ENCODE measurements at regions not wholly inside any gene's neighbourhood (a gene's known extent, or its start where the extent isn't known, plus 50 kb on each side); places are given as distances from the start of the nearest gene placed in this dataset.

GRCh38 chr10:44326474-44327030, 58.3 kb downstream of the CXCL12 start:
- FAIRE-seq (no peak), DNase-seq (ENCODE audit: extremely low spot score, insufficient read length, low read depth) (no peak)

GRCh38 chr10:44325596-44326307, 59.1 kb downstream of the CXCL12 start:
- no peak for FAIRE-seq
- no peak for DNase-seq (ENCODE audit: extremely low spot score, insufficient read length, low read depth)

DNA sequence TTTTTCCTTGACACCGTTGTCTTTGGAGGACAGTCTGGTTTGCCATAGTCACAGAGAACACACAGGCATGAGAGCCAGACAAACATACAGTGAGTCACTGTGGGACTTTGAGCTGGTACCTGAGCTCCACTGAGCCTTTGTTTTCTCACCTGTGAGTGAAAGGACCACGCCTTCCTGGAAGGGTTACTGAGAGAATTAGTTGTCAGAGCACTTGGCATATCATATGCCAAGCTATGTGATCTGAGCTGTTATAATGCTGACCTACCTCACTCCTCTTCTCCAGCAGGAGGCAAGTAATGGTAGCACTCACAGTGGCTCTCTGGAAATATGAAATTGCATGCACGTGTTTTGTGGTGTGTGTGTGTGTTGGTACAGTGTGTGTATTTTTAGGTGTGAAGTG, 59.7 kb downstream of the CXCL12 start:
- DNase-seq (ENCODE audit: extremely low spot score, insufficient read length, low read depth) = no peak
- no peak for FAIRE-seq

- FAIRE-seq (no peak), DNase-seq (ENCODE audit: extremely low spot score, insufficient read length, low read depth) (no peak)
Observed at GRCh38 chr10:44323838-44324237, 61.1 kb downstream of the CXCL12 start.

GRCh38 chr10:44322137-44322536, 62.8 kb downstream of the CXCL12 start:
- DNase-seq (ENCODE audit: extremely low spot score, insufficient read length, low read depth) (no peak), FAIRE-seq (no peak)

DNA sequence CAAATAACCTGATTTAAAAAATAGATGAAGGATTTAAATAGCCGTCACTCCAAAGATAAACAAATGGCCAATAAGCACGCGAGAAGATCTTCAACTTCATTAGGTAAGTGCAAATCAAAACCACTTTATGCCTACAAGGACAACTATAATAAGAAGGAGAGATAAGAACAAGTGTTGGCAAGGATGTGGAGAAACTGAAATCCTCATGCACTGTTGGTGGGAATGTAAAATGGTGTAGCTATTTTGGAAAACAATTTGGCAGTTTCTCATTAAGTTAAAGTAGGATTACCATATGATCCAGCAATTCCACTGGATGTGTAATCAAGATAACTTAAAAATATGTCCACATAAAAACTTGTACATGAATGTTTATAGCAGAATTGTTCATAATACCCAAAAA, 64.1 kb downstream of the CXCL12 start:
- DNase-seq (ENCODE audit: extremely low spot score, insufficient read length, low read depth) (no peak), FAIRE-seq (no peak)

- FAIRE-seq (no peak), DNase-seq (ENCODE audit: extremely low spot score, insufficient read length, low read depth) (no peak)
Observed at GRCh38 chr10:44317856-44318255, 67.0 kb downstream of the CXCL12 start.

DNA sequence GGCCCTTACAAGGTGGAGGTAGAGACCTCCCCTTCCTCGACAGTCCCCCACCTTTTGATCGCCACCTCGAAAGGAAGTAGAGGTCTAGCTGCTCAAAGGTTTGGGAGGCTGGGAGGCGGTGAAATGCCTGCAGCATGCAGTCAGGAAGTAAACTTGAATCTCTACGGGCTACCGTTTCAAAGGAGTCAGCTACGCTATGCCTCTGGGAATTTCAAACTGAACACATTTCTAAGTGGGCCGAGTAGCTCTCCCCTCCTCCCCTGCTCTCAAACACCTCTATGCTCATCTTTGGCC, 68.0 kb downstream of the CXCL12 start:
- no peak for FAIRE-seq
- DNase-seq (ENCODE audit: extremely low spot score, insufficient read length, low read depth) = no peak

- FAIRE-seq (peak; percentile 36), DNase-seq (ENCODE audit: extremely low spot score, insufficient read length, low read depth) (no peak)
Observed at GRCh38 chr10:44316187-44316921, 68.5 kb downstream of the CXCL12 start.

- no peak for DNase-seq (ENCODE audit: extremely low spot score, insufficient read length, low read depth)
- FAIRE-seq = no peak
Observed at GRCh38 chr10:44314802-44315460, 70.0 kb downstream of the CXCL12 start.

- DNase-seq (ENCODE audit: extremely low spot score, insufficient read length, low read depth) = no peak
- no peak for FAIRE-seq
Observed at GRCh38 chr10:44313761-44314165, 71.1 kb downstream of the CXCL12 start.

DNA sequence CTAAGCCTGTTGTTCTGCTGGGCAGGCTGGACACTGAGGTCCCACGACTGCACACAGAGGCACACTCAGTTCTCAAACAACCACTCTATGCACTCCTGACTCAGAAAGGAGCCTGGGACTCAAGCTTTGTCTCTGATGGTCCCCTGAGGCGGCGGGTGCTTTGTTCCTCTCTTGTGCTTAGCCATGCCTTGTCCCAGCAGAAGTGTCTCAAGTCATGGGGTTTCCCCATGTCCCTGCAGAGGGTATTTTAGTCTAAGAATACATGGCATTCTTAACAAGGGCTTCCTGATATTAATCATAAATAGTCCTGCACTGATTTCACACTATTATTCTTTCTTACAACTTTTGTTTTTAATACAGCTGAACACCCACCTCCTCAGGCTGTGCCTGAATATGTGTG, 72.5 kb downstream of the CXCL12 start:
- FAIRE-seq = no peak
- DNase-seq (ENCODE audit: extremely low spot score, insufficient read length, low read depth) = no peak

- DNase-seq (ENCODE audit: extremely low spot score, insufficient read length, low read depth) (no peak), FAIRE-seq (no peak)
Observed at GRCh38 chr10:44311563-44312051, 73.3 kb downstream of the CXCL12 start.

- DNase-seq (ENCODE audit: extremely low spot score, insufficient read length, low read depth) = peak; percentile 44
- peak; percentile 68 for FAIRE-seq
Observed at GRCh38 chr10:44310762-44311562, 73.9 kb downstream of the CXCL12 start.

DNA sequence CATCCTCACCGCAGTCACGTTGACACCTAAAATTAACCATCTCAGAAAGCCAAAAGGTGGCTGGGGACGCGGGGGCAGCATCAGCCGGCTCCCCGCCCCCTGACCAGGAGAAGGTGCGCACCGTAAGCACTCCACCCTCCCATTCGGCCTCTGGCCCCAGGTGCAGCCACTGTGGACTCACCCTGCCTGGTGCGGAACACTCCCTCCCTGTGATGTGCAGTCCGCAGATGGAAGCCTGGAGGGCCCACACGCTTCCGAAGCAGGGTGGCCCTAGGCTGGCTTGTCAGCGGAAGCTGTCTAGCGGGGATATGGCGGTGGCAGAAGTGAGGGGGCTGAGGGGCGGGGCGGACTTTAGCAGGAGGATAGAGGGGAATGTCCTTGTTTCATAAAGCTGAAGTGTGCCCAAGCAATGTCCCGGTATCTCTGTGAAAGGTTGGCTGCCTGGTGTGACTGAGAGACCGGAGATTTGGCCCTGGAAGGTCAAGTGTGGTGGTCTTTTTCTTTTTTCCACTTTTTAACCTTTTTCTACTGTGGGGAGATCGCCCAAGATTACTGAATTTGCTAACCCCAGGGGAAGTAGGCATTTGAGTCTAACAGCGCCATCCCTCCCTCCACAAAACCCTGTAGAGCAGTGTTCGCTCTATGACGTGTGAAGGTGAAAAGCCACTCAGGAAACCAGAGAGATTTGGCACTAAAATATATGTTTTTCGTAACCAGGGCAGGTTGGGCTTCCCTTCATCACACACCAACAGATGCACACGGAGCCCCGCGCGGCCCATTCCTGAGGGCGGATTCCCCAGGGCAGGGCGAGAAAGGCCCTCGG, 74.7 kb downstream of the CXCL12 start:
- no peak for DNase-seq (ENCODE audit: extremely low spot score, insufficient read length, low read depth)
- no peak for FAIRE-seq

DNA sequence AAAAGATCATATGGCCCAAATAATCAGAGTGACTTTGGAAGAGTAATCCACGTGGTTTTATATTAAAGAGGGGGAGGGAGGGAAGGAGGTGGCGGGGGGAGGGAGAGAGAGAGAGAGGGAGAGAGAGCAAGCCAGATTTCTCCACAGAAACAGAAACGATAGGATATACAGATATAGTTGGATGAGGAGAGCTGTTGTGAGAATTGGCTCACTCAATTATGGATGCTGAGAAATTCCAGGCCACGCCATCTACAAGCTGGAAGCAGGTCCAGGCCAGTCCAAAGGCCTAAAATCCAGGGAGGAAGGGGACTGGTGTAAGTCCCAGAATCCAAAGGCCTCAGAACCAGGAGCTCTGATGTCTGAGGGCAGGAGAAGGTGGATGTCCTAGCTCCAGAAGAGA, 75.5 kb downstream of the CXCL12 start:
- DNase-seq (ENCODE audit: extremely low spot score, insufficient read length, low read depth) (no peak), FAIRE-seq (no peak)

DNA sequence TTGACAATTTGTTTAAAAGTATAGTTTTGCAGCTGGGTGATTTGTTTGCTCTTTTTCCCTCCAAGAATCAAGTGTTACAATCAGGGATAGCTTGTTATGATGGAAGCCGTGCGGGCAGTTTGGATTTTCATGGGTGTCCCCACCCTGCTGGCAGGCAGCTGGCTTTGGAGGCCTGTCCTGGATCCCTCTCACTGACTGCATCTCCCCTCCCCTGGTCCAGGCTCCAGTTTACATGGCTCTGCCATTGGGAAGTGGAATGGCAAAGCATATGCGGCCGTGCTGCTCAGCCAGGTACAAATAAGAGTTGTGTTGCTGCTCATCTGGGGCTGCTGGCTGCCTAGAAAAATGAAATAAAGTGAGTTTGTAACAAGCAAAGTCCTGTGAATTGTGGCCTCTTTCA, 76.0 kb downstream of the CXCL12 start:
- DNase-seq (ENCODE audit: extremely low spot score, insufficient read length, low read depth) (no peak), FAIRE-seq (no peak)

DNA sequence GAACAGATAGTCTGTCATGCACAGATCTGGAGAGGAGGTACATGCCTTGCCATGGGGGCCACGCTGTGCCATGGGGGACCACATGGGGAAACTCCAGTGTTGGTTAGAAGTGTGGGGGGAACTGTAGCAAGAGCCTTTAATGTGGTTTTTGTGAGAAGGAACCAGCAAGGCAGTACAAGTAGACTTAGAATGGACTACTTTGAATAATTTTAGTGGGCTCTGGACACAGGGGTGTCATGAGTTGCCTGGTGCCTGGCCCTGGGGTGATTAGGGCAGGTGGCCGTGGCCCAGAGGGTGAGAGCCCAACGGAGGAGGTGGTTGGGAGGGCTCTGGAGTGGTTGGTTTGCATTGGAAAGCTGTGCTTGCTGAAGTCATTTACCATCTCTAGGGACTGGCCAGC, 77.2 kb downstream of the CXCL12 start:
- FAIRE-seq = no peak
- no peak for DNase-seq (ENCODE audit: extremely low spot score, insufficient read length, low read depth)

GRCh38 chr10:44306762-44307161, 78.1 kb downstream of the CXCL12 start:
- FAIRE-seq (no peak), DNase-seq (ENCODE audit: extremely low spot score, insufficient read length, low read depth) (no peak)
